Endothelial cell (in vitro differentiated cells): ENCODE measurements at regions not wholly inside any gene's neighbourhood (a gene's known extent, or its start where the extent isn't known, plus 50 kb on each side); places are given as distances from the start of the nearest gene placed in this dataset.

Source experiments
- DNase-seq: peaks from one replicate; pipeline ENCODE4 v3.0.0; 2021; ENCODE audit warnings: low spot score
- H3K27ac Mint-ChIP-seq: one replicate; pipeline ENCODE4 v1.8.0; 2021; ENCODE audit warnings: mixed read lengths, inconsistent platforms; ENCODE audit not compliant: unreplicated experiment
- H3K27me3 Mint-ChIP-seq: one replicate; pipeline ENCODE4 v1.8.0; 2021; ENCODE audit warnings: mild to moderate bottlenecking, moderate library complexity, mixed read lengths, inconsistent platforms; ENCODE audit not compliant: unreplicated experiment
- H3K36me3 Mint-ChIP-seq: one replicate; pipeline ENCODE4 v1.8.0; 2021; ENCODE audit warnings: mild to moderate bottlenecking, low read depth, mixed read lengths, inconsistent platforms; ENCODE audit not compliant: unreplicated experiment
- H3K4me1 Mint-ChIP-seq: one replicate; pipeline ENCODE4 v1.8.0; 2021; ENCODE audit warnings: mild to moderate bottlenecking, mixed read lengths, inconsistent platforms; ENCODE audit not compliant: unreplicated experiment
- H3K4me3 Mint-ChIP-seq: one replicate; pipeline ENCODE4 v1.8.0; 2021; ENCODE audit warnings: mild to moderate bottlenecking, mixed read lengths, inconsistent platforms; ENCODE audit not compliant: unreplicated experiment
- H3K9me3 Mint-ChIP-seq: one replicate; pipeline ENCODE4 v1.8.0; 2021; ENCODE audit warnings: mixed read lengths, inconsistent platforms; ENCODE audit not compliant: unreplicated experiment
- CTCF ChIP-seq: fragments of 200-600 bp; sonication (generic); IDR thresholded peaks from one replicate; pipeline ENCODE4 v1.5.0; 2021; ENCODE audit warnings: antibody characterized with exemption; ENCODE audit not compliant: unreplicated experiment

- H3K36me3 Mint-ChIP-seq, result no peaks in the 10 kb centered on the region
- TF ChIP-seq CTCF, result no peak
- DNase-seq, result no peak
- H3K27me3 Mint-ChIP-seq, result no peaks in the 10 kb centered on the region
- H3K4me3 Mint-ChIP-seq, result no peak overlapping the region
- no peak overlapping the region for H3K27ac Mint-ChIP-seq
- H3K4me1 Mint-ChIP-seq, result no peaks in the 10 kb centered on the region
- H3K9me3 Mint-ChIP-seq, result no peaks in the 10 kb centered on the region
Observed at GRCh38 chr9:115643948-115644727, 509.5 kb upstream of the PAPPA start.

GRCh38 chr9:115649991-115650472 is 503.6 kb upstream of the PAPPA start:
- no peaks in the 10 kb centered on the region for H3K27me3 Mint-ChIP-seq
- H3K4me3 Mint-ChIP-seq, result no peak overlapping the region
- TF ChIP-seq CTCF, result no peak
- no peaks in the 10 kb centered on the region for H3K36me3 Mint-ChIP-seq
- no peaks in the 10 kb centered on the region for H3K9me3 Mint-ChIP-seq
- no peaks in the 10 kb centered on the region for H3K4me1 Mint-ChIP-seq
- H3K27ac Mint-ChIP-seq, result no peak overlapping the region
- DNase-seq, result no peak

GRCh38 chr9:115650768-115651167 is 502.8 kb upstream of the PAPPA start:
- H3K27ac Mint-ChIP-seq, result no peak overlapping the region
- no peaks in the 10 kb centered on the region for H3K4me1 Mint-ChIP-seq
- DNase-seq, result no peak

GRCh38 chr9:115651461-115651860 is 502.1 kb upstream of the PAPPA start:
- H3K4me1 Mint-ChIP-seq, result no peaks in the 10 kb centered on the region
- H3K27ac Mint-ChIP-seq, result no peak overlapping the region

More at GRCh38 chr9:115650768-115651167, 502.8 kb upstream of the PAPPA start:
- Mint-ChIP-seq H3K36me3 (no peaks in the 10 kb centered on the region), H3K9me3 (no peaks in the 10 kb centered on the region), H3K4me3 (no peak overlapping the region), H3K27me3 (no peaks in the 10 kb centered on the region)
- no peak for TF ChIP-seq CTCF

More at GRCh38 chr9:115651461-115651860, 502.1 kb upstream of the PAPPA start:
- Mint-ChIP-seq H3K27me3 (no peaks in the 10 kb centered on the region), H3K4me3 (no peak overlapping the region), H3K36me3 (no peaks in the 10 kb centered on the region), H3K9me3 (no peaks in the 10 kb centered on the region)
- DNase-seq, result no peak
- TF ChIP-seq CTCF, result no peak
